Psoas muscle (tissue), 7 donors: ENCODE measurements at regions not wholly inside any gene's neighbourhood (a gene's known extent, or its start where the extent isn't known, plus 50 kb on each side); places are given as distances from the start of the nearest gene placed in this dataset.

Experiments used
- ATAC-seq, 4 donors: fragments of 200-7000 bp; cut with Tn5 transposase; one replicate each; pipeline ENCODE4 v1.9.1; 2020; ENCODE audit warnings: moderate library complexity in 3 of 4, mild to moderate bottlenecking in 2 of 4
- DNase-seq, 2 donors: peaks; one replicate each; pipeline ENCODE4 v3.0.0-alpha.2; 2020
- H3K27ac ChIP-seq: fragments of 200-600 bp; one replicate; pipeline ENCODE4 v1.8.0; 2022
- H3K27me3 ChIP-seq, 3 donors: fragments of 200-600 bp in 1 of 3; one replicate each; pipeline versions ENCODE4 v1.6.1 to v1.8.0; 2013 to 2022; ENCODE audit warnings: low read length in 2 of 3, mild to moderate bottlenecking in 2 of 3, moderate library complexity in 1 of 3; ENCODE audit not compliant: insufficient read depth in 3 of 3
- H3K36me3 ChIP-seq, 2 donors: fragments of 200-600 bp in 1 of 2; one replicate each; pipeline versions ENCODE4 v1.6.1 to v1.8.0; 2013 to 2022; ENCODE audit warnings: low read depth in 1 of 2, mild to moderate bottlenecking in 1 of 2, moderate library complexity in 1 of 2; ENCODE audit not compliant: insufficient read depth in 1 of 2
- H3K4me1 ChIP-seq: fragments of 200-600 bp; one replicate; pipeline ENCODE4 v1.8.0; 2022
- H3K4me3 ChIP-seq: fragments of 200-600 bp; one replicate; pipeline ENCODE4 v1.8.0; 2022; ENCODE audit warnings: mild to moderate bottlenecking
- H3K9me3 ChIP-seq: fragments of 200-600 bp; one replicate; pipeline ENCODE4 v1.8.0; 2022
- CTCF ChIP-seq: fragments of 200-600 bp; IDR thresholded peaks from one replicate; pipeline ENCODE4 v1.8.0; 2022; ENCODE audit warnings: antibody characterized with exemption
- WGBS, 3 donors: extraction: QIAGEN DNeasy Blood & Tissue Kit; methylation state at CpG; one replicate each; pipeline versions ENCODE4 v1.1.6 to v1.1.7; 2013; 5-methylcytosine and 5-hydroxymethylcytosine counted together
- intact Hi-C, 2 donors: fragments of 100-400 bp; cut with DNase I; formaldehyde crosslinking; loops; one replicate each; pipeline versions ENCODE4 v1.11.0 to v1.14.2; 2022
- donor health status: healthy with polysubstance abuse.
- donor health status: DM: no; HTN: no; CAD: no; lungs with moderate emphysema.
- donor health status: Bipolar disorder and iron deficiency.
- donor health status: healthy.
- donor health status: DM: yes; HTN: yes; CAD: no.
- donor health status: DM: no; HTN: no; CAD: no.
- donor health status: DM: yes; HTN: yes; CAD: no.

DNA sequence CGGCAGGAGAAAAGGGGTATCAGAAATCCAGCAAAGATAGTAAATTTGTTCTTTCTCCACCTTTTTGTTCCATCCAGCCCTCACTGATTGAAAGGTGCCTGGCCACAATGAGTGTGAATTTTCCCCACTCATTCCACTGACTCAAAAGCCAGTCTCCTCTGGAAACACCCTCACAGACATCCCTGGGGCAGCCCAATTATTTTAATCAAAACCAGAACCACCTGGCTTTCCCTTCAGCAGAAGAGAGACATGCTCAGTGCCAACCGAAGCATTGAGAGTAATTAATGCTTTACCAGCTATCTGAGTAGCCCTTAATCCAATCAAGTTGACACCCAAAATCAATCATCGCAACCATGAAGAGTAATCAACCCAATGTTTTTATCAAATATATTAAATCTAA, 1129.6 kb upstream of the GBE1 start:
- H3K27me3 ChIP-seq: no peaks in the 10 kb centered on the region
- no peak for TF ChIP-seq CTCF
- H3K4me3 ChIP-seq: no peak overlapping the region
- ATAC-seq (no peak), DNase-seq (no peak)
- H3K27ac ChIP-seq: no peak overlapping the region
- WGBS, 3 donors: 63 to 76% (median 64%) methylated on average over 3 of the region's 3 CpGs
- H3K36me3 ChIP-seq: no peaks in the 10 kb centered on the region
- intact Hi-C loops: no loop called here
- H3K4me1 ChIP-seq: no peaks in the 10 kb centered on the region
- H3K9me3 ChIP-seq: no peaks in the 10 kb centered on the region

GRCh38 chr3:82883072-82883471, 1121.6 kb upstream of the GBE1 start:
- Histone ChIP-seq H3K27me3 (no peaks in the 10 kb centered on the region), H3K4me1 (no peaks in the 10 kb centered on the region), H3K27ac (no peak overlapping the region), H3K36me3 (no peaks in the 10 kb centered on the region), H3K4me3 (no peak overlapping the region), H3K9me3 (no peaks in the 10 kb centered on the region)
- intact Hi-C loops: no loop called here
- 81 to 84% (median 83%) methylated on average over 2 of the region's 2 CpGs for WGBS, 3 donors
- TF ChIP-seq CTCF: no peak
- no peak for ATAC-seq
- DNase-seq: no peak

DNA sequence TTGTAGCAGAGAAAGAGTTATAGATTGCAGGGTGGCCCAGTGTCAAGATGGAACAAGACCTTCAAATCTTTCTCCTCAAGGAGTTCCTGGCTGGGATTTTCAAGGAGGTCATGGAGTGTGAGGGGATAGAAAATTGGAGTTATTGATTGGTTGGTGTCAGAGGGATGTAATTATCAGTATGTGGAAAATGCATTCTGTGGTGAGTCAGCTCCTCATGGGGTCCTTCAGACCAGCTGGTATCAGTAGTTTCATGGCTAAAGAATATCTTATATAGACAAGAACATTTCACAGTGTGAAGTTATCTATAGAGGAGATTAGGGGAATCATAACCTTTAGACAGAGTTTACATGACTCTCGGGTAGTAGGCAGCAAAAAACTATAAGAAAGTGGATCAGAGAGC, 1114.0 kb upstream of the GBE1 start:
- intact Hi-C loops: no loop called here
- WGBS, 3 donors: 48 to 55% (median 55%) methylated on average over 1 of the region's 1 CpG

GRCh38 chr3:82839871-82840270, 1078.4 kb upstream of the GBE1 start:
- no peaks in the 10 kb centered on the region for H3K9me3 ChIP-seq
- no peak for TF ChIP-seq CTCF
- no peak for ATAC-seq
- H3K4me3 ChIP-seq: no peak overlapping the region
- no peaks in the 10 kb centered on the region for H3K4me1 ChIP-seq
- intact Hi-C loops: no loop called here
- no peak for DNase-seq
- no peaks in the 10 kb centered on the region for H3K27me3 ChIP-seq
- H3K36me3 ChIP-seq: no peaks in the 10 kb centered on the region
- H3K27ac ChIP-seq: no peak overlapping the region

More for the DNA sequence above, 1114.0 kb upstream of the GBE1 start:
- no peaks in the 10 kb centered on the region for H3K27me3 ChIP-seq
- H3K4me1 ChIP-seq: no peaks in the 10 kb centered on the region
- DNase-seq: no peak
- ATAC-seq: no peak
- H3K27ac ChIP-seq: no peak overlapping the region
- no peak for TF ChIP-seq CTCF
- H3K9me3 ChIP-seq: no peaks in the 10 kb centered on the region
- no peaks in the 10 kb centered on the region for H3K36me3 ChIP-seq
- no peak overlapping the region for H3K4me3 ChIP-seq

DNA sequence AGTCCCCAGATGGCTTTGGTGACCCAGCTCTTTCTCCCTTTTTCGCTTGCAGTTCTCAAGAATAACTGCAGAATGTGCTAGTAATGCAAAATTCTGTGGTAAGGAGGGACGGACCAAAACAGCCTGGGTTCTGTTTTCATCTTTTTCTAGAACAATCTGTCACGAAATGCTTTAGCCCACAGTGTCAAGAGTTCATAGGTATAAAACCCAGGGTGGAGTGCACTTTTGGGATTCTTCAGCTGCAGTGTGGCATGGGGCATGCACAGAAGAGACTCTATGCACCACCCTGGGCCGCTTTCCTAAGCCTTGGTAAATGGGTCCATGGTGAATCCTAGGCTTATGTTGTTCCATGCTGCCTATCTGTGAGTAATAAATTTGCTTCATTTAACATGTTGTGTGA, 1072.7 kb upstream of the GBE1 start:
- DNase-seq: no peak
- intact Hi-C loops: no loop called here
- no peaks in the 10 kb centered on the region for H3K36me3 ChIP-seq
- no peak overlapping the region for H3K4me3 ChIP-seq
- 71 to 77% (median 75%) methylated on average over 4 of the region's 4 CpGs for WGBS, 3 donors
- H3K27me3 ChIP-seq: no peaks in the 10 kb centered on the region
- no peaks in the 10 kb centered on the region for H3K4me1 ChIP-seq
- H3K27ac ChIP-seq: no peak overlapping the region
- no peak for TF ChIP-seq CTCF
- ATAC-seq: no peak
- peaks cover 4% of the 10 kb centered on the region for H3K9me3 ChIP-seq
